ENCODE measurements at regions not wholly inside any gene's neighbourhood (a gene's known extent, or its start where the extent isn't known, plus 50 kb on each side); places are given as distances from the start of the nearest gene placed in this dataset.

DNA sequence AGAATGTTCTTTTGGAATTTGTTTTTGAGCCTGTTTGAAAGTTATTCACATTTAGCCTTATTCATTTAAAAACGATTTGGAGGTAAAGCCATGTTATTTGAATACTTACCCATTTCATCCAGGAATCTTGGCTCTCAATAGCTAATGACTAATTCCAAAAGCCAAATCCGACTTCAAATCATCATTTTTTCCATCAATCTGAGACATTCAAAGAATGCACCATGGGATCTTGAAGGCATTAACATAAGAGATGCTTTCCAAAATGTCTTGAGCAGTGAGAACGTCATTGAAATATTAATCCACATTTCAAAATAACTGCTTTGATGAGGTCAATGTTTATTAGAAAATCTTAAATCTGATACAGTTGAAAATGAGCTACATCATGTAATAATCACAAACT lies 617.0 kb upstream of the RORB start:
- H3K4me3 Mint-ChIP-seq: no peak overlapping the region

GRCh38 chr9:73889023-73889422 lies 608.1 kb upstream of the RORB start:
- Histone ChIP-seq H3K4me2 (replicated peaks; ENCODE audit: extremely low read depth, low read length, poor library complexity, severe bottlenecking) (no peak overlapping the region), H3K27me3 (ENCODE audit: control insufficient read depth in 2 of 2, insufficient read depth in 2 of 2, low read length in 2 of 2) (no peaks in the 10 kb centered on the region), H3K4me3 (replicated peaks in 1 of 3; ENCODE audit: low read depth in 2 of 3, low read length in 3 of 3) (no peak overlapping the region), H3K79me2 (ENCODE audit: insufficient read depth, low read length) (no peaks in the 10 kb centered on the region), H3K9me3 (replicated peaks in 1 of 2; ENCODE audit: control insufficient read depth in 1 of 2, insufficient read depth in 1 of 2, low read length in 2 of 2) (no peaks in the 10 kb centered on the region), H3K4me1 (ENCODE audit: control insufficient read depth in 1 of 2, insufficient read depth in 2 of 2, low read length in 2 of 2) (no peaks in the 10 kb centered on the region), H2AFZ (ENCODE audit: insufficient read depth, low read depth, low read length, poor library complexity, severe bottlenecking) (no peak overlapping the region), H3K9ac (ENCODE audit: insufficient read depth, low read length, poor library complexity, severe bottlenecking) (no peak overlapping the region), H3K27ac (ENCODE audit: low read depth in 1 of 2, low read length in 2 of 2) (no peak overlapping the region), H4K20me1 (ENCODE audit: insufficient read depth, low read length) (no peaks in the 10 kb centered on the region), H3K36me3 (replicated peaks in 1 of 2; ENCODE audit: control insufficient read depth in 1 of 2, insufficient read depth in 2 of 2, low read length in 2 of 2) (no peaks in the 10 kb centered on the region)
- H3K27ac Mint-ChIP-seq: no peak overlapping the region
- H3K27me3 Mint-ChIP-seq (ENCODE audit: low read depth in 3 of 3): no peaks in the 10 kb centered on the region
- H3K36me3 Mint-ChIP-seq: no peaks in the 10 kb centered on the region
- peaks cover 0 to 5% (median 3%) of the 10 kb centered on the region in 7 donors for H3K9me3 Mint-ChIP-seq
- intact Hi-C loops (cut with micrococcal nuclease): no loop called here
- WGBS (ENCODE audit: insufficient coverage): no CpG with 5 or more reads among the region's 2 CpGs
- DNase-seq: no peak
- TF ChIP-seq, protein P1, sequence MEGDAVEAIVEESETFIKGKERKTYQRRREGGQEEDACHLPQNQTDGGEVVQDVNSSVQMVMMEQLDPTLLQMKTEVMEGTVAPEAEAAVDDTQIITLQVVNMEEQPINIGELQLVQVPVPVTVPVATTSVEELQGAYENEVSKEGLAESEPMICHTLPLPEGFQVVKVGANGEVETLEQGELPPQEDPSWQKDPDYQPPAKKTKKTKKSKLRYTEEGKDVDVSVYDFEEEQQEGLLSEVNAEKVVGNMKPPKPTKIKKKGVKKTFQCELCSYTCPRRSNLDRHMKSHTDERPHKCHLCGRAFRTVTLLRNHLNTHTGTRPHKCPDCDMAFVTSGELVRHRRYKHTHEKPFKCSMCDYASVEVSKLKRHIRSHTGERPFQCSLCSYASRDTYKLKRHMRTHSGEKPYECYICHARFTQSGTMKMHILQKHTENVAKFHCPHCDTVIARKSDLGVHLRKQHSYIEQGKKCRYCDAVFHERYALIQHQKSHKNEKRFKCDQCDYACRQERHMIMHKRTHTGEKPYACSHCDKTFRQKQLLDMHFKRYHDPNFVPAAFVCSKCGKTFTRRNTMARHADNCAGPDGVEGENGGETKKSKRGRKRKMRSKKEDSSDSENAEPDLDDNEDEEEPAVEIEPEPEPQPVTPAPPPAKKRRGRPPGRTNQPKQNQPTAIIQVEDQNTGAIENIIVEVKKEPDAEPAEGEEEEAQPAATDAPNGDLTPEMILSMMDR (IDR thresholded peaks at IDR 0.05): no peak
- no peak overlapping the region for H3K4me3 Mint-ChIP-seq
- no peaks in the 10 kb centered on the region for H3K4me1 Mint-ChIP-seq

More for the DNA sequence above, 617.0 kb upstream of the RORB start:
- no peaks in the 10 kb centered on the region for H3K9me3 ChIP-seq (replicated peaks in 1 of 2; ENCODE audit: control insufficient read depth in 1 of 2, insufficient read depth in 1 of 2, low read length in 2 of 2)
- Mint-ChIP-seq H3K36me3 (no peaks in the 10 kb centered on the region), H3K27ac (no peak overlapping the region), H3K4me1 (no peaks in the 10 kb centered on the region), H3K27me3 (ENCODE audit: low read depth in 3 of 3) (peaks cover 0 to 2% (median 0%) of the 10 kb centered on the region in 3 donors), H3K9me3 (peaks cover 0 to 2% (median 0%) of the 10 kb centered on the region in 7 donors)
- intact Hi-C loops (cut with micrococcal nuclease): no loop called here
- WGBS (ENCODE audit: insufficient coverage): no CpG with 5 or more reads among the region's 3 CpGs
- no peak for DNase-seq
- H3K4me2 ChIP-seq (replicated peaks; ENCODE audit: extremely low read depth, low read length, poor library complexity, severe bottlenecking): no peak overlapping the region
- H4K20me1 ChIP-seq (ENCODE audit: insufficient read depth, low read length): no peaks in the 10 kb centered on the region
- no peaks in the 10 kb centered on the region for H3K27me3 ChIP-seq (ENCODE audit: control insufficient read depth in 2 of 2, insufficient read depth in 2 of 2, low read length in 2 of 2)
- TF ChIP-seq, protein P1 (IDR thresholded peaks at IDR 0.05): no peak
- no peak overlapping the region for H2AFZ ChIP-seq (ENCODE audit: insufficient read depth, low read depth, low read length, poor library complexity, severe bottlenecking)
- H3K79me2 ChIP-seq (ENCODE audit: insufficient read depth, low read length): no peaks in the 10 kb centered on the region
- H3K36me3 ChIP-seq (replicated peaks in 1 of 2; ENCODE audit: control insufficient read depth in 1 of 2, insufficient read depth in 2 of 2, low read length in 2 of 2): no peaks in the 10 kb centered on the region
- H3K4me3 ChIP-seq (replicated peaks in 1 of 3; ENCODE audit: low read depth in 2 of 3, low read length in 3 of 3): no peak overlapping the region
- no peaks in the 10 kb centered on the region for H3K4me1 ChIP-seq (ENCODE audit: control insufficient read depth in 1 of 2, insufficient read depth in 2 of 2, low read length in 2 of 2)
- H3K27ac ChIP-seq (ENCODE audit: low read depth in 1 of 2, low read length in 2 of 2): no peak overlapping the region
- H3K9ac ChIP-seq (ENCODE audit: insufficient read depth, low read length, poor library complexity, severe bottlenecking): no peak overlapping the region

Measured in CD14-positive monocyte (primary cell).